C4-2B (cell line): ENCODE measurements at regions not wholly inside any gene's neighbourhood (a gene's known extent, or its start where the extent isn't known, plus 50 kb on each side); places are given as distances from the start of the nearest gene placed in this dataset.

ENCODE experiments used
- CTCF ChIP-seq: fragments of 450-650 bp; conservative IDR thresholded peaks from 2 replicates; pipeline ENCODE4 v1.5.1; 2017; ENCODE audit warnings: mild to moderate bottlenecking
- ZFX ChIP-seq: fragments of 450-650 bp; IDR thresholded peaks from 2 replicates; pipeline ENCODE4 v1.6.1; 2017

DNA sequence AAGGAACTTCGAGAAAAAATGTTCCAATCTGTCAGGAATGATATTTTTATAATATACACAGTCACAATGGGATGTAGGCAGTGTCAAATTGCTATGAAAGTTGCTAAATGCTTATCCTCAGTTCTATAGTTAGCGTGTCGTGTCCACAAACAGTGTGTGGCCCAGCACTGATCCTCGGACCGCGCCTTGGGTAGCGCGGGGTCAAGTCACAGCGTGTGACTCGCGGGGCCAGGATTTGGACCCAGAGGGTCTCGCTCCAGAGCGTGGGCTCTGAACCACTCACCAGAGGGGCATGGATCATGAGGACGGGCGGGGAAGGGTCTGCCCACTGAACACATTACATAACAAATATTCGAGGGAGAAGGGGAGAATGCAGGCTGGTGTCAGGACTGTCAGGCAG lies 171.8 kb downstream of the C9orf50 start:
- TF ChIP-seq CTCF (no peak), ZFX (no peak)
